ENCODE measurements at regions not wholly inside any gene's neighbourhood (a gene's known extent, or its start where the extent isn't known, plus 50 kb on each side); places are given as distances from the start of the nearest gene placed in this dataset.

DNA sequence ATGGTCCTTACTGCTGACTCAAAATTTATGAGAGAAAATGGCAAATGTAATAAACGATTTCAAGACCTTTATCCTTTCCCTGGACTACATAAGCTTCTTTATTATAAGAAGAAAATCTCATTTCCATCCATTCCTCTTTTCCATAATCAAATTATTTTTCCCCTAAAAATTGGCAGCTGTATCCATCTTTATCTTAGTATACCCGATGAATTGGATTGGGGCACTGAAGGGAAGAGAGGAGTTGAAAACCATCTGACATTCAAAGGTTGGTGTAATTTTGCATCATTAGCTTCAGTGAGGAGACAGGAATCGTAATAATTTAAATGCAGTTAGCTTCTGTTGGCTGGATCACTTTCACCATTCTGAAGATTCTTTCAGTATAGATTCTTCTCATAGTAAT lies 574.1 kb downstream of the XIRP2 start:
- no peak for ATAC-seq
- no peak overlapping the region for H3K4me3 ChIP-seq
- no peaks in the 10 kb centered on the region for H3K4me1 ChIP-seq
- no peaks in the 10 kb centered on the region for H3K27me3 ChIP-seq
- H3K36me3 ChIP-seq, result no peaks in the 10 kb centered on the region
- H3K9me3 ChIP-seq, result peaks cover 0 to 35% of the 10 kb centered on the region in 2 donors
- H3K27ac ChIP-seq, result no peak overlapping the region
- no peak for DNase-seq
- intact Hi-C loops (cut with DNase I), result no loop called here
- TF ChIP-seq, protein P1, sequence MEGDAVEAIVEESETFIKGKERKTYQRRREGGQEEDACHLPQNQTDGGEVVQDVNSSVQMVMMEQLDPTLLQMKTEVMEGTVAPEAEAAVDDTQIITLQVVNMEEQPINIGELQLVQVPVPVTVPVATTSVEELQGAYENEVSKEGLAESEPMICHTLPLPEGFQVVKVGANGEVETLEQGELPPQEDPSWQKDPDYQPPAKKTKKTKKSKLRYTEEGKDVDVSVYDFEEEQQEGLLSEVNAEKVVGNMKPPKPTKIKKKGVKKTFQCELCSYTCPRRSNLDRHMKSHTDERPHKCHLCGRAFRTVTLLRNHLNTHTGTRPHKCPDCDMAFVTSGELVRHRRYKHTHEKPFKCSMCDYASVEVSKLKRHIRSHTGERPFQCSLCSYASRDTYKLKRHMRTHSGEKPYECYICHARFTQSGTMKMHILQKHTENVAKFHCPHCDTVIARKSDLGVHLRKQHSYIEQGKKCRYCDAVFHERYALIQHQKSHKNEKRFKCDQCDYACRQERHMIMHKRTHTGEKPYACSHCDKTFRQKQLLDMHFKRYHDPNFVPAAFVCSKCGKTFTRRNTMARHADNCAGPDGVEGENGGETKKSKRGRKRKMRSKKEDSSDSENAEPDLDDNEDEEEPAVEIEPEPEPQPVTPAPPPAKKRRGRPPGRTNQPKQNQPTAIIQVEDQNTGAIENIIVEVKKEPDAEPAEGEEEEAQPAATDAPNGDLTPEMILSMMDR (IDR thresholded peaks at IDR 0.05), result no peak

DNA sequence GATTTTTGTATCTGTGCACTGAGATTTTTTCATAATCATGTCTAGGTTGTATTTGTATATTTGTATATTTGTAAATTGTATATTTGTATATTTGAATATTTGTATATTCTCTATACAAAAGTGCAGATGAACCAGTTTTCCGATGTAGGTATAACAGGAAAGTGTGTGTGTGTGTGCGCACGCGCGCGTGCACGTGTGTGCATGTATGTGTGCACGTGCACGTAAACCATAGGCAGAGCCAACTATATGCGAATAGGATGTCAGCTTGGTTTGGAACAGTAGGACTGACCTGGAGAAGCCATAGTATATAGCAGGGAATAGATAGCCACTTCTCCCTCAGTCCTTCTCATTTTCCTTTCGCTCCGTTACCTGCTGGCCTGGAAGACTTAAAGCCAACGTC lies 565.8 kb downstream of the XIRP2 start:
- ATAC-seq, result no peak

DNA sequence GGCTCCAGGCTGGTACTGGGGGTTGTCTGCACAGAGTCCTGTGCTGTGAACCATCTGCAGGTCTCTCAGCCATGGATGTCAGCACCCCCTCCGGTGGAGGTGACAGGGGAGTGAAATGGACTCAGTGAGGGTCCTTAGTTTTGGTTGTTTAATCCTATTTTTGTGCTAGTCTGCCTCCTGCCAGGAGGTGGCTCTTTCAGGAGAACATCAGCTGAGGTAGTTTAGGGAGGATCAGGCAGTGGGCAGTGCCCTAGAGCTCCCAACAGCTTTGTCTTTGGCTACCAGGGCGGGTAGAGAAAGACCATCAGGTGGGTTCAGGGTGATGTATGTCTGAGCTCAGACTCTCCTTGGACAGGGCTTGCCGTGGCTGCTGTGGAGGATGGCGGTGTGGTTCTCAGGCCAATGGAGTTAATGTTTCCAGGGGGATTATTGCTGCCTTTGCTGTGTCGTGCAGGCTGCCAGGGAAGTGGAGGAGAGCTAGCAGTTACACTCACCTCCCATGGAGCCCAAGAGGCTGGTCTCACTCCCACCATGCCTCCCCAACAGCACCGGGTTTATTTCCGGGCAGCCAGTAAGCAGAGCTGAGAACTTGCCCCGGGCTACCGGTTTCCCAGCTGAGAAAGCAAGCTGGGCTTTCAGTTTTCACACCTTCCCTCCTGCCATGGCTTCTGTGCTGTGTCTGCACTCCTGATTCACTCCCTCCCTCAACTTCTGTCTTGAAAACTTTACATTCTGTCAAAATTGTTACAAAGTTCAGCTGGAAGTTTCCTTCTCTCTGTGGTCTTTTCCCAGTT lies 563.4 kb downstream of the XIRP2 start:
- H3K4me1 ChIP-seq, result no peaks in the 10 kb centered on the region
- no peak overlapping the region for H3K27ac ChIP-seq
- intact Hi-C loops (cut with DNase I), result no loop called here
- ATAC-seq (no peak), DNase-seq (no peak)
- TF ChIP-seq, protein P1 (IDR thresholded peaks at IDR 0.05), result no peak
- H3K9me3 ChIP-seq, result peaks cover 0 to 41% of the 10 kb centered on the region in 2 donors
- H3K27me3 ChIP-seq, result no peaks in the 10 kb centered on the region
- H3K4me3 ChIP-seq, result no peak overlapping the region
- no peaks in the 10 kb centered on the region for H3K36me3 ChIP-seq

More for the DNA sequence above, 565.8 kb downstream of the XIRP2 start:
- Histone ChIP-seq H3K9me3 (peaks cover 0 to 36% of the 10 kb centered on the region in 2 donors), H3K4me1 (no peaks in the 10 kb centered on the region), H3K4me3 (no peak overlapping the region), H3K27me3 (no peaks in the 10 kb centered on the region), H3K27ac (no peak overlapping the region), H3K36me3 (no peaks in the 10 kb centered on the region)
- peak in 1 of 4 donors; percentile 30 for DNase-seq
- intact Hi-C loops (cut with DNase I), result no loop called here
- TF ChIP-seq, protein P1 (IDR thresholded peaks at IDR 0.05), result no peak

DNA sequence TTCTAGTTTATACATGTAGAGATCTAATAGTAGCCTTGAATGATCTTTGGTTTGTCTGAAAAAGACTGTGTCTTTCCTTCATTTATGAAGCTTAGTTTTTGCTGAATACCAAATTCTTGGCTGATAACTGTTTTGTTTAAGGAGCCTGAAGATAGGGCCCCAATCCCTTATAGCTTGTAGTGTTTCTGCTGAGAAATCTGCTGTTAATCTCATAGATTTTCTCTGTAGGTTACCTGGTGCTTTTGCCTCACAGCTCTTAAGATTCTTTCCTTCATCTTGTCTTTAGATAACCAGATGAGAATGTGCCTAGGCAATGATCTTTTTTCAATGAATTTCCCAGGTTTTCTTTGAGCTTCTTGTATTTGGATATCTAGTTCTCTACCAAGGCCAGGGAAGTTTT lies 562.1 kb downstream of the XIRP2 start:
- Histone ChIP-seq H3K27me3 (no peaks in the 10 kb centered on the region), H3K36me3 (no peaks in the 10 kb centered on the region), H3K9me3 (peaks cover 0 to 38% of the 10 kb centered on the region in 2 donors), H3K4me1 (no peaks in the 10 kb centered on the region), H3K4me3 (no peak overlapping the region), H3K27ac (no peak overlapping the region)
- DNase-seq, result no peak
- no peak for ATAC-seq
- intact Hi-C loops (cut with DNase I), result no loop called here
- TF ChIP-seq, protein P1 (IDR thresholded peaks at IDR 0.05), result no peak

DNA sequence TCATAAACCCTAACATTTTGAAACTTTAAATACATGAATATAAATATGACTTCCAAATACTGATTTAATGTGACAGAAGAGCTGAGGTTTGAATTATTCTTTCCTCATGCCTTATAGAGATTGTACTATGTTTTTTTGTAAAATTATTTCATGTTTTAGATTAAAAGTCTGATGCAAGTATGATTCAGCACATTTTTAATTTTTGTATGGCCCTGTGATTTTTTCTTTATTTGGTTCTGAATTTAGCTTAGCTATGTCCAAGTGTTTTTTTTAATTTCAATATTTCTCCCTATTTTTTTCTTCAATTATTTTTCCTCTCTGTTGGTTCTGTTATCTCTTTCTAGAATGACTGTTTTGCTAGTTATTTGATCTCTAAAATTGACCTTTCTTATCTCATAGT lies 552.1 kb downstream of the XIRP2 start:
- Histone ChIP-seq H3K4me3 (no peak overlapping the region), H3K4me1 (no peaks in the 10 kb centered on the region), H3K36me3 (no peaks in the 10 kb centered on the region), H3K9me3 (no peaks in the 10 kb centered on the region), H3K27ac (no peak overlapping the region), H3K27me3 (no peaks in the 10 kb centered on the region)
- TF ChIP-seq, protein P1 (IDR thresholded peaks at IDR 0.05), result no peak
- intact Hi-C loops (cut with DNase I), result no loop called here
- no peak for ATAC-seq
- no peak for DNase-seq
